ENCODE measurements at regions not wholly inside any gene's neighbourhood (a gene's known extent, or its start where the extent isn't known, plus 50 kb on each side); places are given as distances from the start of the nearest gene placed in this dataset.
"Not testable (repeated sequence)": the region's sequence is repeated elsewhere in the genome, so short reads cannot be mapped to it uniquely, and the experiment has no call there.

DNA sequence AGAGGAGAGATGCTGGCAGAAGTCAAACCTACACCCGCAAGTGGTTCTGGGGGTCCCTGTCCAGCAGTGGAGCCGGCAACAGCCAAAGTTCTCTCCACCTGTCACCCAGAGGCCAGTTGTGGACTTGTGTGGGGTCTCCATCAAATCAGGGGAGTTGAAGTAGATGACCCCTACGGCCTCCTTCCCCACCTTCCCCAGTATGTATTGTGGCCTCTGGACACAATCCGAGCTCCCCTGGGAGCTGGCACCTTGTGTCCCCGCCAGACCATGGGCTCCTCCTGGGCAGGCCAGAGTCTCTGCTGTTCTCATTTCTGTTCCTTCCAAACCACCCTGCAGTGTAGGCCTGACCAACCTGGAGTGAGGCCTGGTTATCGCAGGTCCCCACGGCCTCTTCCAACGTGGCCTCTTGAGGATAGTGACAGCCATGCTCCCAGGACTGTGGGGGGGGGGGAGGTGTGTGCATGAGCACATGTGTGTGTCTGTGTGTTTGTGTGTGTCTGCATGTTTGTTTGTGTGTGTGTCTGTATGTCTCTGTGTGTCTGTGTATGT lies 246.4 kb downstream of the MATN1 start:
- DNase-seq: no peak

DNA sequence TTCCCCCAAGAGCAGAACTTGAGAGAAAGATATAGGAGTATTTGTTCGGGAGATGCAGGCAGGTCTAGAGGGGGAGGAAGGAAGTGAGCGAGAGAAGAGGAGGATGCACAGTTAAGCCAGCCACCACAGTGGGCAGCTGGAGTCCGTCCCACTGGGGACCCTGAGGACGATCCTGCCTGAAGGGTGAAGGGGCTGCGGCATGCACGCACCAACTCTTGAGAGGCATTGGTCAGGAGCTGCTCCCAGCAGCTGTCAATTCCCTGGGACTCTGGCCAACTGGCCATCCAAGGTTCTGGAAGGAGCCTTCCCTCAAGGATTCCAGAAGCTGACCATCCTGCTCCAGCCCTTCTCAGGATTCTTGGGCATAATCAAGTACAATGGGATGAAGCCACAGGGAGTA lies 246.9 kb downstream of the MATN1 start:
- DNase-seq: no peak

DNA sequence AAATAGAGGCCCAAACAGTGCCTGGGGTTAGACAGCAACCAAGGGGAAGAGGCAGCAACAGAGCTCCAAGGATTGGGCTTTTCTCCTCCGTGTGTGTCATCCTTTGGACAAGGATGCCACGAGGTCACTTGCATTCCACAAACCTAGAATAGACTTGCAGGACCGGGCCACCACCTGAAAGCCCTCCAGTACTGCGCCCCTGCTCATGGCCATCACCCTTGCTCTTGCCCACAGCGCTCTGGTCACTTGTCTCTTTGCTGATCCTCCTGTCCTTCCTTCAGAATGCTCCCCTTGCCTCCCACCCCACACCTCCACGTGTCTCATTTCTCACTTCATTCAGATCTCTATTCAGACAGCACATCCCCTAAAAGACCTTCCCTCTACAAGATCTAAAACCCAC lies 247.4 kb downstream of the MATN1 start:
- DNase-seq: no peak

DNA sequence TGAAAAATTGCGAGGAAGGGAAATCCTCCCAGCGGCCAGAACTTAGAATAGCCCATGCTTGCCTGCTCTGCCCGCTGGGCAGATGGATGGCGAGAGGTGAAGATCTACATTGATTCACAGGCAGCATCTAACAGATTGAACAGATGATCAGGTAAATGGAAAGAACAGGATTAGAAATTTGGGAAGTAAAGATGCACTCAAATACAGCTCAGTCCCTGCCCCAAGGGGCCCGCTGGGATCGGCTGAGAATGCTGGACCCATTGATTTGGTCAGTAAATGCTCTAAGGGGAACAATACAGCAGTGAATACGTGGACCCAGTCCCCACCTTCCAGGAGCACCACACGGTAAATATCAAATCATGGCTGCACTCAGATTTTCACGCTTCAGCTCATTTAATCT lies 248.2 kb downstream of the MATN1 start:
- DNase-seq: no peak

DNA sequence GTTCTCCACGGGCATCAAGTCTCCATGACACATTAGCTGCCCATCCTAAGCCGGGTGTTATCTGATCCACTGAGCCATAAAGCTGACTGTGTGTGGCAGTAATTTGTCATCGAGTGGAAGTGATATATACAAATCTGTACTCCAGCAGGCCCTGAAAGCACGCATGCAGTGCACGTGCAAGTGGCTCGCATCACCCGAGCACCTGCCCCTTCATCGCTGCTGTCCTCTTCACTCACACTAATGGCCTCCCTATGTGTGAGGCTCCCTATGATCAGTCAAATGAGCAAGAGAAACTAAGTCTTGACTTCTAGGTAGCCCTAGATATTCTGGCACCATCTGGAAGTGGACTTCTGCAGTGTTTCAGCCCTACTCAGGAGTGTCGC lies 248.6 kb downstream of the MATN1 start:
- DNase-seq: no peak

DNA sequence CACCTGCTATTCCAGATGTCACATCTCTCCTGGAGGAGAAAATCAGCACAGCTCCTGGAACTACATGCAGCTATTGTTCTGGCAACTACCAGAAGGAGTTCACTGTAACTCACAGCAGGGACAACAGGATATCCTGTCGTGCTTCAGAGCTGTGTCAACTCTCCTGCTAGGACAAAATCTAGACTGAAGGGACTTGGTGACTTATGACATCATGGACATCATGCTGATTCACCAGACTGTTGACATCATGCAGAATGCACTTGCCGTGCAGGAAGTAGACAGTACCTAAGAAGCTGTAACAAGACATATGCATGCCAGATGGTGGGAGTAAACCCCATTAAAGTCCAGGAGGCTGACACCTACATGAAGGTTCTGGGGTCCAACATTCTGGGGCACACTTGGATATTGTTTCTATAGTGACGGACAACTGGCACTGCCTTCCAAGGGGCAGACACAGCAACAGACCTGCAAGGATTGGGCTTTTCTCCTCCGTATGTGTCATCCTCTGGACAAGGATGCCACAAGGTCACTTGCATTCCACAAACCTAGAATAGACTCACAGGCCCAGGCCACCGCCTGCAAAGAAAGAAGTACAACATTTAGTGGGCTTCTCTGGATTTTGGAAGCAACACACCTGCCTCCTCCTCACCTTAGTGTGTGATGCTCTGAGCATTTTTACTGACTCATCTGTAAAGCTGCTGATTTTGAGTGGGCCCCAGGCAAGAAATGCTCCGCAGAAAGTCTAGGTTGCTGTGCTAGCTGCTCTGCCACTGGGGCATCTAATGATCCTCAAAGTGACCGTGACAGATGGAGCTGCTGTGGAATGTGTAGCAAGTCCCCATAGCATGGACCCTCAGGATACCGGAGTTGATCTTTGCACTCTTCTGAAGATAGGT lies 249.2 kb downstream of the MATN1 start:
- peak; percentile 49 for DNase-seq

DNA sequence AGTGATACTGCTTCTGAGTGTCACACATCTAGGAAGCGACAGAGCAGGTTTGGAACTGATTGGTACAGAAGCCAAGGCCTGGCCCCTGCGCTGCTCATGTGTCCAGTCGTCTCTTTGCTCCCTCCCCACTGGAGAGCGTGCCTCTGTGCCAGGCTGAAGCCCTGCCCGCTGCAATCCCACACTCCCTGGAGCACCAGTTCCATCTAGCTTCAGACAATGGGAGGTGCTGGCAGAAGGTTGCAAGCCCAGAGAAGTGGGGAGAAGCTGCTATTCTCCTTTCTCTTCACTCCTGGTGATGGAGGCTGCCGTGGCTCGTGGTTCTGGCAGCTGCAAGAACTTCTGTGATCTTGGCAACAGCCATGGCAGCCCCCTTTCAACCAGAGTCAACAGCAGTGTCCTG lies 250.9 kb downstream of the MATN1 start:
- DNase-seq: no peak

DNA sequence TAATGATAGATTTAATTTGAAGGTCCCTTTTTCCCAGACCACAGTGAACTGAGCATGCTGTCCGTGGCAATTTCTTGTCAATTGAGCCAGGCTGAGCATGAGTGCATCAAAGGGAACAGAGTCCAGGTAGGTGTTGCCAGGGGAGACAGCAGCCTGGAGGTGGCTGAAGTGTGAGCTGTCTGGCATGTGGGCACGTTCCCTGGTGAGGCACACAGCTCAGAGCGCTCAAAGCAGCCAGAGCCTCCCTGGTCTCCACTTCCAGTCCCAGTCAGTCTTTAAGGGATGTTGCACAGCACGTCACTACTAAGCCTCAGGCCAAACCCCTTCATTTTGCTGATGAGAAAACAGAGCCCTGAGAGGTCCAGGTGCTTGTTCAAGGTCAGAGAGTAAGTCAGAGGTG lies 251.4 kb downstream of the MATN1 start:
- DNase-seq: no peak

DNA sequence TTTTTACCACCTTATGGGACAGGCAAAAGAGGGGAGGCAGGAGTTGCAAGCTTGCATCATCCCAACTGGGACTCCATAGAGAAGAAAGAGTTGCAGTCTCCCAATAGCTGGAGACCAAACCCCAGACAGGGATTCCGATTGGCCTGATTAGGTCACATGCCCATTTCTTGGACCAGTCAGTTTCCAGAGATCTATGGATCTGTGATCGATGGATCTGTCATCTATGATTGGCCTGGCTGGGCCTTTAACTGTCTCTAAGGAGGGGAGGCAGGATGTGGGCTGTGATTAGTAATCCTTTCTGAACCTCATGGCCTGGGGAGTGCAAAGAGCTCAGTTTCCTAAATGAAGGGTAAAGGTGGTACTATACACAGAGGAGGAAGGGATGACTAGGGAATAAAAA lies 252.1 kb downstream of the MATN1 start:
- no peak for DNase-seq

DNA sequence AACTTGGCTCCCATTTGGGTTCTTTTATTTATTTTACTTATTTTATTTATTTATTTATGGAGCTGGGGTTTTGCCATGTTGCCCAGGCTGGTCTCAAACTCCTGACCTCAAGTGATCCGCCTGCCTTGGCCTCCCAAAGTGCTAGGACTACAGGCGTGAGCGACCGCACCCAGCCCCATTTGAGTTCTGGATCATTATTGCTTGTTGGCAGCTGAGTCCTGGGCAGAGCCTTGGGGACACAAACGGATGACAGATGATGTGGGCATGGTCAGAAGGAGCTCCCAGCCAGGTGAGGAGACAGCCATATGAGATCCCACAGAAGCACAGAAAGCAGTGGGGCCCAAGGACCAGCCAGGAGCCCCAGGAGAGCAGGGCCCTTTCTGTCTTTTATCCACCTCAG lies 254.0 kb downstream of the MATN1 start:
- DNase-seq: peak; percentile 1

DNA sequence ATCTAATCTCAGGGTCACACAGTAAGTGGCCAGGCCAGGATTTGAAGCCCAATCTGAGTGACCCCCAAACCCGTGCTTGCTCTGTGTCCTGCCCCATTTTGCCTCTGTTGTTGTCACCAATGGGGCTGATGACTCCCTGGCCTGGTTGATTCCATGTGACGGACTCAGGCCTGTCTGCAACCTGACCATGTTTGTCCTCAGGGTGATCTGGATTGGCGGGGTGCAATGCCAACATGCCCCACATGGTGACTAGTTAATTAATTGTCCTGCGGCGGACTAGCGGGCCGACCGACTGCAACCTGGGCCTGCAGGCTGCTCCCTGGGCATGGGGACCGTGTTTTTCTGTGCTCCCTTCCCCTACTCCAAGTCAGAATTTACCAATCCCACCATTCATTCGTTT lies 256.3 kb downstream of the MATN1 start:
- DNase-seq: no peak

DNA sequence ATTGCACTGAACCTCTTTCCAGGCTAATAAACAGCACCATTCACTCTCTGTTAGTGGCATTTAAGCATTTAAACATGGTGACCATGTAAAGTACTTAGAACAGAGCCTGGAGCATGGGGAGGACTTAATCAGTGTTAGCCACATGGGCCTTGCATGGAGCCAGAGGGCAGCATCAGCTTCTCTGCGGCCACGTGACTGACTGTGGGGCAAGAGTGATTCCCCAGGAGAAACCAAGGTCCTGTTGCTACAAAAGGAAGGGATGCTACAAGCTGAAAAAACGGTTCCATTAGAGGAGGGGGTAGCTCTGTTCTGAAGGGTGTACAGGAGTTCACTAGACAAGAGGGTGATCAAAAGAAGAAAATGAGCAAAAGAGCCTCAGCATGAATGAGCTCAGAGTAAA lies 256.8 kb downstream of the MATN1 start:
- no peak for DNase-seq

DNA sequence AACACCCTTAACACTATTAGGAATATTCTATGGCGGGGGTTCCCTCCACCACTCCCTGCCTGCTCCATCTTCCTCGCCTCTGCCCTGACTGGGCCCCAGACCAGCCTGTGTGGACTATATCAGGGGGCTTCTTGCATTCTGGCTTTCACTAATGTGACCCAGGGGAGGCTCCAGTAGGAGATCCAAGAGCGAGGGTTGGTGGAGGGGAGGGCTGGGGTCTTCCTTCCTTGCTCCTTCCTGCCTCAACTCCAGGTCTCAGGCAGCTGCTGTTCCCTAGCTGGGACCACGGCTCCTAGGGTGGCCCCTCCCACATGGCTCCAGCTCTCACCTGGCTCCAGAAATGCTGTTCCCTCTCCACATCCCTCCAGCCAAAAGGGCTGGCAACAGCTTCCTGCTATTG lies 257.4 kb downstream of the MATN1 start:
- no peak for DNase-seq

DNA sequence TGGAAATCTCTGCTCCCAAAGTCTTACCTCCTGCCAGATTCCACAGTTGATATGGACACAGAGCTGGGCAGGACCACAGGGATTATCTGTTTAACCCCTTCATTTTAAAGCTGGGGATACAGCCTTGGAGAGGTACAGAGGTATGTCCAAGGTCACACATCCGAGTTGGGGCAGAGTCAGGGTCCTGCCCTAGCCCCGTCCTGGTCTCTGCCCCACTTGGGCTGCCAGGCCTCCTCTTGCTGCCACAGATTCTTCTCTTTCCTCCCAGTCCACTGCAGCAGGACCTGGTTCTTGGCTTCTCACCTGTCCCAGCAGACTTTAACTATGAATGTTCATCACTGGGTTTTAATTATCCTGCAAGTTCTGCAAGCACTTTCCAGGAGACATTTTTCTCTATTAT lies 258.3 kb downstream of the MATN1 start:
- no peak for DNase-seq

DNA sequence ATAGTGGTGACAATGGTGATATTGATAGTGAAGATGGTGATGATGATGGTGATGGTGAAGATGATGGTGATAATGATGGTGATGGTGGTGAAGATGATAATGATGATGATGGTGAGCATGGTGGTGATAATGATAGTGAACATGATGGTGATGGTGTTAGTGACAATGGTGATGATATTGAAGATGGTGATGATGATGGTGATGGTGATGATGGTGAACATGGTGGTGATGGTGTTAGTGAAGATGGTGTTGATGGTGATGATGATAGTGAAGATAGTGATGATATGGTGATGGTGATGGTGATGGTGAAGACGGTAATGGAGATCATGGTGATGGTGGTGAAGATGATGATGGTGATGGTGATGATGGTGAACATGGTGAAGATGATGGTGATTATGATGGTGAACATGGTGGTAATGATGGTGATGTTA lies 259.2 kb downstream of the MATN1 start:
- no peak for DNase-seq

DNA sequence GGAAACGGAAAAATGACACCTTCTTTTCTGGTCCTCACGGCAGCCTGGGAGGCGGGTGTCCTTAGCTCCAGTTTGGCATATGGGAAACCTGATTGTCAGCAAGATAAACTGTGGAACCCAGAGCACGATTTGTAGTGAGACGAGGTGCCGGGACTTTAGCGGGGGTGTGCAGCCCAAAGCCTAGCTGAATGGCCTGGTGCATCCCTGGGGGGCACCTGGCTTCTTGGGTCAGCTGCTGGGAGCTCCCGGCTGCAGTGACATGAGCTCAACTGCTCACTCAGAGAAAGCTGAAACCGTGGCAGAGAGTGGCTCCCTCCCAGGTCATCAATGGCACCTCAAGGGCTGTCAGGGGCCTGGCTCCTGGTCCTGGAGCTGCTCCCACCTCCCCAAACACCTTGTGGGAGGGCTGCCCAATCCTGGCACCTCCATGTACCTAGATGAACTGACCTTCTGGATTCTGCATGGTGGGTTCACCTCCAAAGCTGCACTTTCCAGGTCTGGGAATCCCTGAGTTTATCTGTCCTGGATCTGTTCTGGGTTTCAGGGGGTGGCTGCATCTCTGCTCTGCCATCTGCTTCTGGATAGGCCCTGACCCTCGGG lies 260.5 kb downstream of the MATN1 start:
- DNase-seq: no peak

DNA sequence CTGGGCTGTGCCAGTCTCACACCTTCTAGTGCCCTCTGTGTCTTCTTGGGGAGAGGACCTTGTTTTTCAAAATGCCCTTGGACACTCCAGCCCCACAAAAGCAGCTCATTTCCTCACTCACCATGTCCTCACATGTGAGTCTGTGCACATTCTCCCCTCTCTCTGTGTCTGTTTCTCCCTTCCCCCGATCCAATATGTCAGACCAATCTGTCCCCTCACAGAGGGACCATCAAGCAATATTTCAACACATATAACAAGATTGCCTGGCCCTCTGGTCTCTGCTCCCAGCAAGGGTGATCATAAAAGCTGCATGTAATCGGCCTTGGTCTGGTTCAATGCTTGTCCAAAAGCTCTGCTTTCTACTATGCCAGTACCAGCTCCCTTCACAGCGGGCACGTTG lies 261.2 kb downstream of the MATN1 start:
- DNase-seq: no peak

DNA sequence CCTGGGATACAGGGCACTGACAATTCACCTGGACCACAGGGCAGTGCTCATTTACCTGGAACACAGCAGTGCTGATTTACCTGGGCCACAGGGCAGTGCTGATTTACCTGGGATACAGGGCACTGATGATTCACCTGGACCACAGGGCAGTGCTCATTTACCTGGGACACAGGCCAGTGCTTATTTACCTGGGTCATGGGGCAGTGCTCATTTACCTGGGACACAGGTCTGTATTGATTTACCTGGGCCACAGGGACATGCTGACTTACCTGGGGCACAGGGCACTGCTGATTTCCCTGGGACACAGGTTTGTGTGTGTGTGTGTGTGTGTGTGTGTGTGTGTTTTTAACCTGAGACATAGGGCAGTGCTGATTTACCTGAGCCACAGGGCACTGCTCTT lies 261.7 kb downstream of the MATN1 start:
- no peak for DNase-seq

DNA sequence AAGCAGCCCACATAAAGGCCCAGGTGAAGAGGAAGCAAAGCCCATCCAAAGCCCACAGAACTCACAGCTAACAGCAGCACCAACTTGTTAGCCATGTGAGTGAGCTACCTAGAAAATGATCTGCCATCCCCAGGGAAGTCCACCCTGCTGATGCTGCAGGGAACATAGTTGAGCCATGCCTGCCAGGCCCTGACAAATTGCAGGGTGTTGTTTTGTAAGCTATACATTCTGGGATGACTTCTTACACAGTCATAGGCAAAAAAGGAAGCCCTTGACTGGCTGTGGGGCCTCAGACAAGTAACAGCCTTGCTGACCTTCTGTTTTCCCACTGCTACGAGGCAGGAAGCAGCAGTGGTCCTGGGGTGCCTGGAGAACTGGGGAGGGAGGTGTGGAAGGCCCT lies 262.7 kb downstream of the MATN1 start:
- no peak for DNase-seq

DNA sequence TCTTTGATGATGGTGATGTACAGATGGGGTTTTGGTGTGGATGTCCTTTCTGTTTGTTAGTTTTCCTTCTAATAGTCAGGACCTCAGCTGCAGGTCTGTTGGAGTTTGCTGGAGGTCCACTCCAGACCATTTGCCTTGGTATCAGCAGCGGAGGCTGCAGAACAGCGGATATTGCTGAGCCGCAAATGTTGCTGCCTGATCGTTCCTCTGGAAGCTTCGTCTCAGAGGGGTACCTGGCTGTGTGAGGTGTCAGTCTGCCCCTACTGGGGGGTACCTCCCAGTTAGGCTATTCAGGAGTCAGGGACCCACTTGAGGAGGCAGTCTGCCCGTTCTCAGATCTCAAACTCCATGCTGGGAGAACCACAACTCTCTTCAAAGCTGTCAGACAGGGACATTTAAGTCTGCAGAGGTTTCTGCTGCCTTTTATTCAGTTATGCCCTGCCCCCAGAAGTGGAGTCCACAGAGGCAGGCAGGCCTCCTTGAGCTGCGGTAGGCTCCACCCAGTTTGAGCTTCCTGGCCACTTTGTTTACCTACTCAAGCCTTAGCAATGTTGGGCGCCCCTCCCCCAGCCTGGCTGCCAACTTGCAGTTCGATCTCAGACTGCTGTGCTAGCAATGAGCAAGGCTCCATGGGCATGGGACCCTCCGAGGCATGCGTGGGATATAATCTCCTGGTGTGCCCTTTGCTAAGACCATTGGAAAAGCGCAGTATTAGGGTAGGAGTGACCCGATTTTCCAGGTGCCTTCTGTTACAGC lies 264.5 kb downstream of the MATN1 start:
- not testable (repeated sequence) for DNase-seq

DNA sequence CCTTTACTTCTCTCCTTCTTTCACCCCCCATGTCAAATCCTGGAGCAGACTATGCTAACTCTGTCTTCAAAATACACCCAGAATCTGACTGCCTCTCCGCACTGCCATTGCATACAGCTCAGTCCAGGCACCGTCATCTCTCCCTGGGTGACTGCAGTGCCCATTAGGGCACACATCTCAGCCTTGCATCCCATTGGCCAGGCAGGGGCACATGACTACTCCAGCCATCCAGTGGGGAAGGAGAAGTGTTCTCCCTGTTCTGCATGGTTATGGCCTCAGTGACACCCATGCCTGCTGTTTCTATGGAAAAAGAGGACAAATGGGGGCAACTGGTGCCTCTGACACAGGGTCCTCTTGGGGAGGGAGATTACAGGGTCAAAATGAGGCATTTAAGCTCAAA lies 270.5 kb downstream of the MATN1 start:
- no peak for DNase-seq

DNA sequence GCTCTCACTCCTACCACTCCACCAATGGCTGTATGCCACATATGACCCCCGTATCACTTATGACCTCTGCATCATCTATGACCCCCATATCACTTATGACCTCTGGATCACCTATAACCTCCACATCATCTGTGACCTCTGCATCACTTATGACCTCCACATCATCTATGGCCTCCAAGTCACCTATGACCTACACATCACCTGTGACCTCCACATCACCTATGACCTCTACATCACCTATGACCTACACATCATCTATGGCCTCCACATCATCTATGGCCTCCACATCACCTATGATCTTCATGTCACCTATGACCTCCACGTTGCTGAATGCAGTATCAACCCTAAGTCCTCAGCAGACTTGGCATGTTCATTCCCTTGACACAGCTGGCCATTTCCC lies 271.2 kb downstream of the MATN1 start:
- no peak for DNase-seq

DNA sequence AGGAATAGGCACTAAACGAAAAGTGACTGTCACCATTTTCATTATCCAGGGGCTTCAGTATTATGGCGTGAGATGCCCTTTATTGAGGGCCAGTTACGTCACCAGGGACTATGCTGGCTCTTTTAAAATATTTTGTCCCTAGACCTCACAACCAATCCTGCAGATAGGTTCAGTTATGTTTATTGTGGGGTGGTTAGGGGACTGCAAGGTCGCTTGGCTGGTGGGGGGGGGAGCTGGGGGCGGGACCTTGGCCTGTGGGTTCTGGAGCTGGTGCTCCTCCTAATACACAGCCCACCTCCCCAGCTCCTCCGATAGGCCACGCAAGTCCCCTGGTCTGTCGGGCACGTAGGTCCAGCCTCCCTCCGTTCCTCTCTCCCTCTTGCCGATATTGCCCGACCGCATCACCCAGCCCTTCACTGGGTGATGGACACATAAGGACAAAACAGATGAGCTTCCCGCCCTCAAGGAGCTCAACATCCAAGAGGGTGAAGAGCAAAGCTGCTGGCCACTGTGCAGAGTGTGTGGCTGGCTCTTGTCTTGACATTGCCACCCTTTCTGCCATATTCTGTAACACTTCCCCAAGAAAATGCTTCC lies 271.8 kb downstream of the MATN1 start:
- no peak for DNase-seq
